ENCODE measurements at regions not wholly inside any gene's neighbourhood (a gene's known extent, or its start where the extent isn't known, plus 50 kb on each side); places are given as distances from the start of the nearest gene placed in this dataset.

DNA sequence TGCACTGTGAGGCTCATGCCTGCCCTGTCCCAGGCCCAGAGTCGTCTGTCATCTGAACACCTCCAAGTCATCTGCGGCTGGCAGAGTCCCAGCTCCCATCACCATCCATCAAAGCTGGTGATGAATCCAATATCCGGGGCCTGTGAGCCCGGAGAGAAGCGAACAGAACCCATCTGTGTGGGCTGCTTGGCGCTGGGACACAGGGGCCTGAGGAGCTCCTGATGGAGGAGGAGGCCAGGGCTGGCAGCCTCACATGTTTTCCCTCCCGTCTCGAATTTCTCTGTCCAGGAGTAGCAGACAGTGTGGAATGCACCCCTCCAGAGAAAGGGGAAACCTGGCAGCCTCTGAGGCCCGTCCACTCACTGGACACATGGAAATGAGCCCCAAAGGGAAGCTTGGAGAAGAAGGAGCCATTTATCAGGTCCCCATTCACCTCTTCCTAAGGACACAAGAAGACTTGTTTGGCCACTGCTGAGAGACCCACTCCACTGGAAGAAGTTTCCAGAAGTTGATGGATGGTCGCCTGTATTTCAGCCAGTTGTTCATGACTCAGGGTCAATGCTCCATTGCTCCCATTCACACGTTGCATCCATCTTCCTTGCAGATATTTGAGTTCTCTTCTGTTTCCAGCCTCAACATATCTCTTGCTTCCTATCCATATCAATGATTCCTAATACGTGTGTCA, 307.5 kb upstream of the SULF2 start:
- TF ChIP-seq, protein P1, sequence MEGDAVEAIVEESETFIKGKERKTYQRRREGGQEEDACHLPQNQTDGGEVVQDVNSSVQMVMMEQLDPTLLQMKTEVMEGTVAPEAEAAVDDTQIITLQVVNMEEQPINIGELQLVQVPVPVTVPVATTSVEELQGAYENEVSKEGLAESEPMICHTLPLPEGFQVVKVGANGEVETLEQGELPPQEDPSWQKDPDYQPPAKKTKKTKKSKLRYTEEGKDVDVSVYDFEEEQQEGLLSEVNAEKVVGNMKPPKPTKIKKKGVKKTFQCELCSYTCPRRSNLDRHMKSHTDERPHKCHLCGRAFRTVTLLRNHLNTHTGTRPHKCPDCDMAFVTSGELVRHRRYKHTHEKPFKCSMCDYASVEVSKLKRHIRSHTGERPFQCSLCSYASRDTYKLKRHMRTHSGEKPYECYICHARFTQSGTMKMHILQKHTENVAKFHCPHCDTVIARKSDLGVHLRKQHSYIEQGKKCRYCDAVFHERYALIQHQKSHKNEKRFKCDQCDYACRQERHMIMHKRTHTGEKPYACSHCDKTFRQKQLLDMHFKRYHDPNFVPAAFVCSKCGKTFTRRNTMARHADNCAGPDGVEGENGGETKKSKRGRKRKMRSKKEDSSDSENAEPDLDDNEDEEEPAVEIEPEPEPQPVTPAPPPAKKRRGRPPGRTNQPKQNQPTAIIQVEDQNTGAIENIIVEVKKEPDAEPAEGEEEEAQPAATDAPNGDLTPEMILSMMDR (IDR thresholded peaks at IDR 0.05): no peak
- no peak for TF ChIP-seq POLR2A (IDR thresholded peaks at IDR 0.05)
